Adrenal gland (tissue), 5 donors: ENCODE measurements at regions not wholly inside any gene's neighbourhood (a gene's known extent, or its start where the extent isn't known, plus 50 kb on each side); places are given as distances from the start of the nearest gene placed in this dataset.

Experiments
- POLR2A ChIP-seq, 2 donors: fragments of 450-650 bp; IDR thresholded peaks; one replicate each; pipeline ENCODE4 v1.6.1; 2017; ENCODE audit warnings: antibody characterized with exemption in 2 of 2, mild to moderate bottlenecking in 2 of 2, moderate library complexity in 1 of 2
- TF ChIP-seq, protein P1 (sequence below), 6 experiments: fragments of 450-650 bp in 4 of 6; fragments of 200-600 bp in 2 of 6; sonication (generic) in 1 of 6; IDR thresholded peaks; 1 replicate in 5 of 6; 2 replicates in 1 of 6; pipeline versions ENCODE4 v1.5.1 to v1.8.0; 2016 to 2021; ENCODE audit warnings: antibody characterized with exemption in 6 of 6, mild to moderate bottlenecking in 2 of 6, moderate library complexity in 1 of 6
- donor health status: DM: no; HTN: no; CAD: no.

DNA sequence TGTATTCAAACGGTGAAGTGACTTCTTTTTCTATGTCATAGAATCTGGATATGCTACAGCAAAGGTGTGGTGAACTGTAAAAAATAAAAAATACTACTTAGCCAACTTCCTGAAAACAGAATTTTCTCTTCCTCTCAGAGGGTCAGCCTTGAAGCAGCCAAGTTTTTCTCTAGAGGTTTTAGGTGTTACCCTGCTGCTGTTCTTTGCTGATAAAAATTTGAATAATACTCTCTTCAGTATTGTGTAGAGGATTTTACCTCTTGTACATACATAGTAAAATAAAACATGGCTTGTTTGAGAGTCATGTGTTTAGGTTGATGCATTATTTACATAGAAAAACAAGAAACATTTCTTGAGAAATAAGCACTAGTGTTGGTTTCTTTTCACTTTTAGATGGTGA, 458.4 kb downstream of the TBC1D32 start:
- TF ChIP-seq, protein P1, sequence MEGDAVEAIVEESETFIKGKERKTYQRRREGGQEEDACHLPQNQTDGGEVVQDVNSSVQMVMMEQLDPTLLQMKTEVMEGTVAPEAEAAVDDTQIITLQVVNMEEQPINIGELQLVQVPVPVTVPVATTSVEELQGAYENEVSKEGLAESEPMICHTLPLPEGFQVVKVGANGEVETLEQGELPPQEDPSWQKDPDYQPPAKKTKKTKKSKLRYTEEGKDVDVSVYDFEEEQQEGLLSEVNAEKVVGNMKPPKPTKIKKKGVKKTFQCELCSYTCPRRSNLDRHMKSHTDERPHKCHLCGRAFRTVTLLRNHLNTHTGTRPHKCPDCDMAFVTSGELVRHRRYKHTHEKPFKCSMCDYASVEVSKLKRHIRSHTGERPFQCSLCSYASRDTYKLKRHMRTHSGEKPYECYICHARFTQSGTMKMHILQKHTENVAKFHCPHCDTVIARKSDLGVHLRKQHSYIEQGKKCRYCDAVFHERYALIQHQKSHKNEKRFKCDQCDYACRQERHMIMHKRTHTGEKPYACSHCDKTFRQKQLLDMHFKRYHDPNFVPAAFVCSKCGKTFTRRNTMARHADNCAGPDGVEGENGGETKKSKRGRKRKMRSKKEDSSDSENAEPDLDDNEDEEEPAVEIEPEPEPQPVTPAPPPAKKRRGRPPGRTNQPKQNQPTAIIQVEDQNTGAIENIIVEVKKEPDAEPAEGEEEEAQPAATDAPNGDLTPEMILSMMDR (IDR thresholded peaks at IDR 0.05) = no peak
- no peak for TF ChIP-seq POLR2A (IDR thresholded peaks at IDR 0.05)
